ENCODE measurements at regions not wholly inside any gene's neighbourhood (a gene's known extent, or its start where the extent isn't known, plus 50 kb on each side); places are given as distances from the start of the nearest gene placed in this dataset.

DNA sequence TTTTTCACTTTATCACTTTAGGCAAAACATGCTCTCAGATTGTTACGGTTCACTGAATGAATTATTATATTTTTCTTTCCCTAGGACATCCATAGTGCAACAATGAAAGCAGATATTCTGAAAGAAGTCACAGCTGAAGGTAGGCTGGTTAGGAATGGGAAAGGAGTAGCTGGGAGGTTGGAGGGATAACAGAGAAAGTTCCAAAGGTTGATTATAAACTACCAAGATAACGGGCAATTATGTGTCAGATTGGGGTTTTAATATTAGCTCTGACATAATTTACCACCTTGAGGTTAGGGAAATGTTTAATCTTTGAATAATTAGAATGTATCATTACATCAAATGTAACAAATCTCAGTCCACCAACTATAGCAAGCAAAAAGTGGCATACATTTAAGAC lies 96.5 kb downstream of the HTR1B start:
- TF ChIP-seq, protein P1, sequence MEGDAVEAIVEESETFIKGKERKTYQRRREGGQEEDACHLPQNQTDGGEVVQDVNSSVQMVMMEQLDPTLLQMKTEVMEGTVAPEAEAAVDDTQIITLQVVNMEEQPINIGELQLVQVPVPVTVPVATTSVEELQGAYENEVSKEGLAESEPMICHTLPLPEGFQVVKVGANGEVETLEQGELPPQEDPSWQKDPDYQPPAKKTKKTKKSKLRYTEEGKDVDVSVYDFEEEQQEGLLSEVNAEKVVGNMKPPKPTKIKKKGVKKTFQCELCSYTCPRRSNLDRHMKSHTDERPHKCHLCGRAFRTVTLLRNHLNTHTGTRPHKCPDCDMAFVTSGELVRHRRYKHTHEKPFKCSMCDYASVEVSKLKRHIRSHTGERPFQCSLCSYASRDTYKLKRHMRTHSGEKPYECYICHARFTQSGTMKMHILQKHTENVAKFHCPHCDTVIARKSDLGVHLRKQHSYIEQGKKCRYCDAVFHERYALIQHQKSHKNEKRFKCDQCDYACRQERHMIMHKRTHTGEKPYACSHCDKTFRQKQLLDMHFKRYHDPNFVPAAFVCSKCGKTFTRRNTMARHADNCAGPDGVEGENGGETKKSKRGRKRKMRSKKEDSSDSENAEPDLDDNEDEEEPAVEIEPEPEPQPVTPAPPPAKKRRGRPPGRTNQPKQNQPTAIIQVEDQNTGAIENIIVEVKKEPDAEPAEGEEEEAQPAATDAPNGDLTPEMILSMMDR (IDR thresholded peaks at IDR 0.05; ENCODE audit: insufficient read depth, low read length): no peak
- no peak for TF ChIP-seq POLR2AphosphoS5 (IDR thresholded peaks at IDR 0.05; ENCODE audit: low read depth)
- no peak for TF ChIP-seq SPI1 (IDR thresholded peaks at IDR 0.05; ENCODE audit: borderline replicate concordance, low read depth)
- no peak for TF ChIP-seq REST (IDR thresholded peaks at IDR 0.05; ENCODE audit: insufficient replicate concordance, low read depth)

Measured in HL-60 (cell line).